Hepatocyte (in vitro differentiated cells): ENCODE measurements at regions not wholly inside any gene's neighbourhood (a gene's known extent, or its start where the extent isn't known, plus 50 kb on each side); places are given as distances from the start of the nearest gene placed in this dataset.

Source experiments
- CTCF ChIP-seq: fragments of 200-600 bp; sonication (generic); IDR thresholded peaks from 2 replicates; pipeline ENCODE4 v1.5.1; 2016; ENCODE audit warnings: antibody characterized with exemption, mild to moderate bottlenecking; ENCODE audit not compliant: poor library complexity
- EZH2 ChIP-seq: fragments of 200-600 bp; sonication (generic); IDR thresholded peaks from 2 replicates; pipeline ENCODE4 v1.6.1; 2016; ENCODE audit warnings: antibody characterized with exemption, mild to moderate bottlenecking, borderline replicate concordance
- EZH2phosphoT487 ChIP-seq: fragments of 200-600 bp; sonication (generic); IDR thresholded peaks from one replicate; pipeline ENCODE4 v1.6.1; 2018; ENCODE audit warnings: antibody characterized with exemption, mild to moderate bottlenecking, low read depth, moderate library complexity; ENCODE audit not compliant: unreplicated experiment, severe bottlenecking

GRCh38 chr6:20029979-20030378, 182.3 kb downstream of the MBOAT1 start:
- TF ChIP-seq EZH2 (no peak), CTCF (no peak), EZH2phosphoT487 (no peak)
